SH-SY5Y (cell line): ENCODE measurements at regions not wholly inside any gene's neighbourhood (a gene's known extent, or its start where the extent isn't known, plus 50 kb on each side); places are given as distances from the start of the nearest gene placed in this dataset.

Source experiments
- GATA2 ChIP-seq: IDR thresholded peaks from 2 replicates; pipeline ENCODE4 v1.6.1; 2011; ENCODE audit warnings: mild to moderate bottlenecking, low read depth, low read length
- GATA3 ChIP-seq: IDR thresholded peaks from 2 replicates; pipeline ENCODE4 v1.6.1; 2011; ENCODE audit warnings: low read depth, mild to moderate bottlenecking, low read length, moderate library complexity

GRCh38 chr22:35475545-35475944 lies 65.1 kb upstream of the RASD2 start:
- TF ChIP-seq GATA3, result no peak
- TF ChIP-seq GATA2, result no peak

- TF ChIP-seq GATA3, result no peak
- TF ChIP-seq GATA2, result no peak
These were observed 64.3 kb upstream of the RASD2 start for GRCh38 chr22:35476341-35476740.

GRCh38 chr22:35477911-35478582 lies 62.6 kb upstream of the RASD2 start:
- TF ChIP-seq GATA2 (no peak), GATA3 (no peak)

GRCh38 chr22:35478633-35479107 lies 62.0 kb upstream of the RASD2 start:
- TF ChIP-seq GATA3 (no peak), GATA2 (no peak)

- TF ChIP-seq GATA3, result no peak
- no peak for TF ChIP-seq GATA2
These were observed 61.3 kb upstream of the RASD2 start for GRCh38 chr22:35479359-35479758.

- no peak for TF ChIP-seq GATA2
- TF ChIP-seq GATA3, result no peak
These were observed 60.6 kb upstream of the RASD2 start for GRCh38 chr22:35479985-35480550.

- TF ChIP-seq GATA2 (no peak), GATA3 (no peak)
These were observed 59.7 kb upstream of the RASD2 start for GRCh38 chr22:35480627-35481550.

- no peak for TF ChIP-seq GATA2
- TF ChIP-seq GATA3, result no peak
These were observed 58.3 kb upstream of the RASD2 start for GRCh38 chr22:35482311-35482710.

- TF ChIP-seq GATA2 (no peak), GATA3 (no peak)
These were observed 57.7 kb upstream of the RASD2 start for GRCh38 chr22:35482974-35483373.

- TF ChIP-seq GATA2 (no peak), GATA3 (no peak)
These were observed 56.9 kb upstream of the RASD2 start for GRCh38 chr22:35483730-35484129.

GRCh38 chr22:35484651-35485556 lies 55.7 kb upstream of the RASD2 start:
- TF ChIP-seq GATA2 (no peak), GATA3 (no peak)

GRCh38 chr22:35486116-35486631 lies 54.5 kb upstream of the RASD2 start:
- TF ChIP-seq GATA2 (no peak), GATA3 (no peak)

- no peak for TF ChIP-seq GATA2
These were observed 52.1 kb upstream of the RASD2 start for GRCh38 chr22:35488513-35488912.

- TF ChIP-seq GATA3 (no peak), GATA2 (peak; percentile 84)
These were observed 51.4 kb upstream of the RASD2 start for GRCh38 chr22:35489239-35489638.
